K562 (cell line): ENCODE measurements at regions not wholly inside any gene's neighbourhood (a gene's known extent, or its start where the extent isn't known, plus 50 kb on each side); places are given as distances from the start of the nearest gene placed in this dataset.

Source experiments
- ATAC-seq: fragments of 200-7000 bp; cut with Tn5 transposase; 3 replicates; pipeline ENCODE4 v1.9.1; 2020; ENCODE audit warnings: moderate library complexity
- BruUV-seq: library from RNA; stranded (reverse); fragments of 400-500 nt; replicated peaks from 2 replicates; lab custom pipeline; 2021; lab: Mats Ljungman, UMichigan
- CTCF ChIA-PET: fragments of 300-600 bp; formaldehyde crosslinking; extraction: SDS; loops from one replicate; lab custom pipeline; 2021; ENCODE audit warnings: low intra/inter-chr PET ratio; lab: Yijun Ruan, JAX
- POLR2A ChIA-PET: fragments of 300-600, 350-650 bp; sonication (Branson Sonifier 250); formaldehyde crosslinking; extraction: SDS; loops from one replicate; lab custom pipeline; 2021; ENCODE audit warnings: antibody characterized with exemption, inconsistent platforms; lab: Yijun Ruan, JAX
- DNase-seq, 4 experiments: peaks; one replicate each; pipeline versions ENCODE4 v3.0.0 to v3.0.0-alpha.2; 2011 to 2018; ENCODE audit warnings: low spot score in 3 of 4, mixed read lengths in 3 of 4; ENCODE audit errors: extremely low read depth in 1 of 4
- FAIRE-seq: peaks from 2 replicates; lab custom pipeline; 2011; peaks lifted over from hg19 to GRCh38; lab: Jason Lieb, UNC
- H2AFZ ChIP-seq: 2 replicates; pipeline ENCODE4 v1.6.0; 2011; ENCODE audit warnings: low read depth, low read length, control low read depth, inconsistent platforms
- H3K27ac ChIP-seq: fragments of 200-600 bp; 3 replicates; pipeline ENCODE4 v1.8.0; 2011; ENCODE audit warnings: low read depth, mild to moderate bottlenecking, control low read depth, inconsistent platforms, low read length, moderate library complexity, mixed read lengths; ENCODE audit errors: extremely low read depth
- H3K27me3 ChIP-seq, 2 experiments: fragments of 300-600 bp in 1 of 2; 2 replicates in 1 of 2; 3 replicates in 1 of 2; pipeline versions ENCODE4 v1.6.0 to v1.8.0; 2011; ENCODE audit warnings: inconsistent platforms in 2 of 2, low read length in 2 of 2, mild to moderate bottlenecking in 1 of 2, mixed read lengths in 1 of 2, moderate library complexity in 1 of 2; ENCODE audit not compliant: control insufficient read depth in 2 of 2, insufficient read depth in 2 of 2
- H3K36me3 ChIP-seq: fragments of 300-600 bp; 3 replicates; pipeline ENCODE4 v1.8.0; 2011; ENCODE audit warnings: mild to moderate bottlenecking, low read length, inconsistent platforms; ENCODE audit not compliant: control insufficient read depth, insufficient read depth
- H3K4me1 ChIP-seq, 2 experiments: fragments of 200-600 bp in 1 of 2; replicated peaks in 1 of 2; 2 replicates in 1 of 2; 3 replicates in 1 of 2; pipeline versions ENCODE4 v1.5.1 to v1.8.0; 2011; ENCODE audit warnings: inconsistent platforms in 2 of 2, low read length in 2 of 2, mild to moderate bottlenecking in 1 of 2, mixed read lengths in 1 of 2, moderate library complexity in 1 of 2; ENCODE audit not compliant: control insufficient read depth in 2 of 2, insufficient read depth in 2 of 2
- H3K4me2 ChIP-seq: 2 replicates; pipeline ENCODE4 v1.6.1; 2011; ENCODE audit warnings: low read length, control low read depth, inconsistent platforms, mixed read lengths; ENCODE audit not compliant: insufficient read depth
- H3K4me3 ChIP-seq: fragments of 200-600 bp; sonication (generic), shearing (Covaris generic); 2 replicates; pipeline ENCODE4 v1.5.1; 2016; ENCODE audit warnings: control low read depth, inconsistent platforms
- H3K79me2 ChIP-seq: fragments of 200-600 bp; 3 replicates; pipeline ENCODE4 v1.8.0; 2011; ENCODE audit warnings: low read length, inconsistent platforms; ENCODE audit not compliant: control insufficient read depth, insufficient read depth
- H3K9ac ChIP-seq, 2 experiments: 2 replicates each; pipeline versions ENCODE4 v1.6.0 to v1.6.1; 2011; ENCODE audit warnings: low read depth in 2 of 2, low read length in 2 of 2, control low read depth in 1 of 2, inconsistent platforms in 1 of 2, mild to moderate bottlenecking in 1 of 2, mixed read lengths in 1 of 2; ENCODE audit not compliant: insufficient read depth in 1 of 2
- H3K9me1 ChIP-seq: one replicate; pipeline ENCODE4 v1.6.0; 2011; ENCODE audit warnings: inconsistent platforms, mild to moderate bottlenecking, low read length, moderate library complexity; ENCODE audit not compliant: control insufficient read depth, insufficient read depth
- H3K9me3 ChIP-seq: replicated peaks from 2 replicates; pipeline ENCODE4 v1.5.1; 2011; ENCODE audit warnings: low read depth, low read length, inconsistent platforms; ENCODE audit not compliant: control insufficient read depth, insufficient read depth
- H4K20me1 ChIP-seq: replicated peaks from 2 replicates; pipeline ENCODE4 v1.6.1; 2011; ENCODE audit warnings: low read length, inconsistent platforms, mixed read lengths; ENCODE audit not compliant: control insufficient read depth, insufficient read depth
- ASH1L ChIP-seq: fragments of 450-650 bp; IDR thresholded peaks from 2 replicates; pipeline ENCODE4 v1.6.1; 2018; ENCODE audit warnings: borderline replicate concordance, mild to moderate bottlenecking, low read depth; ENCODE audit not compliant: partially characterized antibody
- GTF2A2 ChIP-seq: IDR thresholded peaks from 2 replicates; pipeline ENCODE4 v1.6.1; 2016; ENCODE audit warnings: mild to moderate bottlenecking, missing genetic modification characterization, missing compliant biosample characterization
- PRMT5 ChIP-seq: sonication (generic); formaldehyde crosslinking; IDR thresholded peaks from 2 replicates; pipeline ENCODE4 v1.5.0; 2020; ENCODE audit warnings: missing genetic modification reagents
- RAD51 ChIP-seq: fragments of 450-650 bp; IDR thresholded peaks from 2 replicates; pipeline ENCODE4 v1.7.1; 2016; ENCODE audit warnings: low read depth, mild to moderate bottlenecking, borderline replicate concordance
- TFE3 ChIP-seq: fragments of 450-650 bp; formaldehyde crosslinking; IDR thresholded peaks from 2 replicates; pipeline ENCODE4 v1.4.0; 2020; ENCODE audit warnings: mild to moderate bottlenecking, mixed read lengths
- ZNF232 ChIP-seq: sonication (generic); formaldehyde crosslinking; IDR thresholded peaks from 2 replicates; pipeline ENCODE4 v1.8.0; 2022; ENCODE audit warnings: mild to moderate bottlenecking, missing genetic modification reagents
- WGBS: fragments of 100-300 bp; shearing (Covaris generic); methylation state at CpG from one replicate; pipeline ENCODE4 v1.1.6; 2016; ENCODE audit warnings: low coverage, mixed read lengths; ENCODE audit not compliant: insufficient coverage; ENCODE audit errors: missing lambda C conversion rate; 5-methylcytosine and 5-hydroxymethylcytosine counted together
- in situ Hi-C: fragments of 300-500 bp; cut with MboI; formaldehyde crosslinking; loops from 4 replicates; pipeline ENCODE4 v1.15.0; 2018; ENCODE audit warnings: inconsistent platforms, mixed read lengths
- intact Hi-C: fragments of 100-400 bp; cut with micrococcal nuclease; formaldehyde crosslinking; loops from 2 replicates; pipeline ENCODE4 v1.14.2; 2022

- FAIRE-seq: no peak
- BruUV-seq: no TSS peak
- ChIA-PET CTCF (no interaction called here), POLR2A (no interaction called here)
- no peaks in the 10 kb centered on the region for H3K4me1 ChIP-seq
- no peaks in the 10 kb centered on the region for H3K36me3 ChIP-seq
- in situ Hi-C loops: no loop called here
- no peak overlapping the region for H3K27ac ChIP-seq
- no peak overlapping the region for H2AFZ ChIP-seq
- H3K9ac ChIP-seq: no peak overlapping the region
- no peaks in the 10 kb centered on the region for H3K9me1 ChIP-seq
- intact Hi-C loops: no loop called here
- H3K4me2 ChIP-seq: no peak overlapping the region
- no peaks in the 10 kb centered on the region; the same call in 1 of the 2 replicates for H3K9me3 ChIP-seq
- peak; percentile 26; the same call in 1 of the 2 replicates for TF ChIP-seq RAD51
- TF ChIP-seq PRMT5 (CRISPR knock-in tag): no peak
- no peak for TF ChIP-seq ZNF232
- peak; percentile 86 for TF ChIP-seq TFE3 (CRISPR knock-in tag)
- TF ChIP-seq GTF2A2 (tag): no peak
- no peak for TF ChIP-seq ASH1L
- H3K27me3 ChIP-seq: peaks cover 34 to 53% of the 10 kb centered on the region in 2 experiments
- no peak overlapping the region for H3K4me3 ChIP-seq
- H4K20me1 ChIP-seq: 0 out of 2 replicates have a peak, but pooled peaks cover 6% of the 10 kb centered on the region
- no peak for ATAC-seq
- no peak for DNase-seq
- WGBS: 13% methylated on average over 3 of the region's 3 CpGs
- H3K79me2 ChIP-seq: no peaks in the 10 kb centered on the region
These were observed 128.0 kb upstream of the MLN start for GRCh38 chr6:33931799-33932198.
